ENCODE measurements at regions not wholly inside any gene's neighbourhood (a gene's known extent, or its start where the extent isn't known, plus 50 kb on each side); places are given as distances from the start of the nearest gene placed in this dataset.

GRCh38 chr11:128116447-128116846 is 470.9 kb downstream of the ETS1 start:
- no peak for TF ChIP-seq CTCF (IDR thresholded peaks at IDR 0.05)
- TF ChIP-seq POLR2A (IDR thresholded peaks at IDR 0.05): no peak
- TF ChIP-seq POLR2AphosphoS5 (IDR thresholded peaks at IDR 0.05): no peak
- TF ChIP-seq EP300 (IDR thresholded peaks at IDR 0.05): no peak

Measured in suprapubic skin (tissue), 4 donors.